GM19438 (cell line): ENCODE measurements at regions not wholly inside any gene's neighbourhood (a gene's known extent, or its start where the extent isn't known, plus 50 kb on each side); places are given as distances from the start of the nearest gene placed in this dataset.
"Not testable (repeated sequence)": the region's sequence is repeated elsewhere in the genome, so short reads cannot be mapped to it uniquely, and the experiment has no call there.

Experiments
- ATAC-seq: cut with Tn5 transposase; IDR thresholded peaks from one replicate; pipeline ENCODE4 v1.9.1; 2021; ENCODE audit warnings: low read depth; ENCODE audit not compliant: unreplicated experiment

DNA sequence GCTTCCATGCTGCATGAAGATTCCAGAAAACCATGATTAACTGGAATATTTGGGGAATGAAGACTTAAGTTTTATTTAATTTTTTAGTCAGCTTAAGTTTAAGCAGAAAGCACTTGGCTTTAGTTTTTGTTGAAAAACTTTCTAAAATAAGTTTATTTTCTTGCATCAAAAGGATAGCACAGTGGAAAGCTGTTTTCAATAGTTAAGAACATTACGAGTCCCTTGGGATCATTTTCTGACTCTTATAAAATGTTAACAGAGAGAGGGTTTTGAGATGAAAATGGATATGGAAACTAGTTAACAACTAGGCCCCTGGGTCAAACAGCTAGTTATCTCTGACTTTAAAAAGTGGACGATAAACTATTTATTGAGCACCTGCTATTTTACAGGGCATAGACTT is 181.9 kb upstream of the SLC38A2 start:
- no peak for ATAC-seq

DNA sequence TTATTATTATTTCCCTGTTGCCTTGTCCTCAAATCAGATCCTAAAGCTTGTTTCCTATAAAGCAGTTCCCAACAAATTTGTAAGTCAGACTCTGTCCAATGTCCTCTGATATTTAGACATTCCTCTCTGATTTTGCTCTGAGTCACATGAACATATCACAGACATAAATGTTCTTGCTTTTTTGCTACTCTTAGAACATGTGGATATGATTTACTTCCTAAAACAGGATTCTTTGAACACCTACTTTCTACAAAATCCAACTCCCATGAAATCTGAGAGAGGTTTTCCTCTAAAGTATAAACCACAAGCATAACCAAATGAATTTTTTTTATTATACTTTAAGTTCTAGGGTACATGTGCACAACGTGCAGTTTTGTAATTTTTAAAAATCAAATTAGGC is 181.3 kb upstream of the SLC38A2 start:
- no peak for ATAC-seq

DNA sequence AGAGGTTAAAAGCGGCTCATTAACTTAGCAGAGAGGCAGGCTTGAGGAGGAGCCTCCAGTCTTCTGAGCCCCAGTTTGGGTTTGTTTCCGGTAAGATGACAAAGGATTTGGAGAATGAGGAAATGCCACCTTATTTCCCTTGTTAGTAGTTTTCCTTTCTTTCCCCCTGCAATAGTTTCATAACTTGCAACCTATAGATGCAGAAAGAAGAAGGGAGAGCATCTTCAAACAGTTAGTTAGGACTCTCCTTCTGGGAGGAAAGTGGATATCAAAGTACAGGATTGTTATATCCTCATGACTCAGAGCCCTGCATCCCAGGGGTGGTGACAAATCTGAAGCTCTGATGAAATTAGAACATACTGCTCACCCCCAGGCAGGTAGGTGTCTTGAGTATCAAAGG is 180.7 kb upstream of the SLC38A2 start:
- ATAC-seq = no peak

DNA sequence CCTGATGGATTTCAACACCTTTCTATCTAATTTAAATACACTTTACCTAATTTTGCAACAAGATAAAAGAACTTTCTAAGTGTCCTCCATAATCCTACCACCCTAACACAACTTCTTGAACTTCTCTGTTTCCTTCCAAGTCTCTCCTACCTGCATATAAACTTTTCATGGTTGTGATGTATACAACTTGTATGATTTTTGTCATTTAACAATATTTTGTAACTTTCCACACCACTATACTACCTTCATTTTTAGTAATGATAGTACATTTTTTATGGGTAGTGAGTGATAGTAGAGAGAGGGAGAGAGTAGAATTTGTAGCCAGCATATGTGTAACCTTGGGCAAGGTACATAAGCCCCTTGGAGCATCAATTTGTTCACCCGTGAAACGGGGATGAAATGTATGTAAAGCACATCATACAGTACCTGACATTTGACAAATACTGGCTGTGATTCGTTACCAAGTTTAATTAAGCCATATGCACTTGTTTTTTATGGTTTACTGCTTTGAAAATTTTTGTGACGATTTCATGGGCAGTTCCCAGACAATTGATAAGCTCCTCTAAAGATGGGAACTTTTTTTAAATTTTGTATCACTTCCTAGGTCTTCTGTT is 177.8 kb upstream of the SLC38A2 start:
- no peak for ATAC-seq

DNA sequence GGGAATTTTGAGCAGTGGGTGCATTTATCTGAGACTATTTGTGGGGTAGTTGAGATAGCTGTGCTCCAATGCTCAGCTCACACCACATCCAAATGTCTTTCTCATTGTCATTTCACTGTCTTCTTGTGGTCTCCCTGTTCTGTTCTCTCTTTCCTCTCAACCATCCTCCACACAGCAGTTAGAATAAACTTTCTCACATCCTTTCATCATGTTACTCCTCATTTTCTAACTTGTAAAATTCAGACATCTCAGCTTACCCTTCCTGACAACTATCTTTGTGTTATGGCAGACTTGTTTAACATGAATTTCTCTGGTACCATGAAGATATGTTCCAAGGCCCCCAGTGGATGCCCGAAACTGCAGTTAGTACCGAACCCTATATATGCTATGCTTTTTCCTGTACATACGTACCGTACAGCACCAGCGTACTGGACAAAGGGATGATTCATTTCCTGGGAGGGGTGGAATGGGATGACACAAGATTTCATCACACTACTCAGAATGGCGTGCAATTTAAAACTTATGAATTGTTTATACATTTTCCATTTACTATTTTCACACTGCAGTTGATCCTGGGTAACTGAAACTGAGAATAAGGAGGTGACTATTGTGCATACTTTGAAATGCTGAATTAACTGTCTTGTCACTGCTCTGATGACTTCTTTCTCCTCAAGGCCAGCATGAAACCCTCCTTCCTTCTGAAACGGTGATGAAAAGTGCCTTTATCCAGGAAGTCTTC is 177.1 kb upstream of the SLC38A2 start:
- no peak for ATAC-seq

DNA sequence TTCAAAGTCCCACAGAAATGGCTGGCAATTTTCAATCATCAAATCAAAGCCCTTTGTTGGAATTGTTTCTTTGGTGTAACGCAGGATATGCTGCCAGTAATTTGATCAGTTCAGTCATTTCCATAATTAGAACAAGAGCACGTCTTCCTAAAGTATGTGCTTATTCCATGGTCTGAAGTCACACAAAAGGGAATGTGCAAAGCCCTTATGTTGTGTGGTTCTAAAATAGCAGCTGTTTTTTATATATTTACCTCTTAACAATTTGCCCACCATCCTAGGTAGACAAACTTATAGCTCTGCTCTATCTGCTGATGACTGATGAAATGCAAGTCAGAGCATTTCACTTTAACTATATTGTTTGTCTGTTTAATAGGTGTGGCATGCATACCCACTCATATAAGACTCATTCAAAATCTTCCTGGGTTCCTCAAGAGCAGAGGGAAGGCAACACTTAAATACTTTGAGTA is 176.1 kb upstream of the SLC38A2 start:
- no peak for ATAC-seq

DNA sequence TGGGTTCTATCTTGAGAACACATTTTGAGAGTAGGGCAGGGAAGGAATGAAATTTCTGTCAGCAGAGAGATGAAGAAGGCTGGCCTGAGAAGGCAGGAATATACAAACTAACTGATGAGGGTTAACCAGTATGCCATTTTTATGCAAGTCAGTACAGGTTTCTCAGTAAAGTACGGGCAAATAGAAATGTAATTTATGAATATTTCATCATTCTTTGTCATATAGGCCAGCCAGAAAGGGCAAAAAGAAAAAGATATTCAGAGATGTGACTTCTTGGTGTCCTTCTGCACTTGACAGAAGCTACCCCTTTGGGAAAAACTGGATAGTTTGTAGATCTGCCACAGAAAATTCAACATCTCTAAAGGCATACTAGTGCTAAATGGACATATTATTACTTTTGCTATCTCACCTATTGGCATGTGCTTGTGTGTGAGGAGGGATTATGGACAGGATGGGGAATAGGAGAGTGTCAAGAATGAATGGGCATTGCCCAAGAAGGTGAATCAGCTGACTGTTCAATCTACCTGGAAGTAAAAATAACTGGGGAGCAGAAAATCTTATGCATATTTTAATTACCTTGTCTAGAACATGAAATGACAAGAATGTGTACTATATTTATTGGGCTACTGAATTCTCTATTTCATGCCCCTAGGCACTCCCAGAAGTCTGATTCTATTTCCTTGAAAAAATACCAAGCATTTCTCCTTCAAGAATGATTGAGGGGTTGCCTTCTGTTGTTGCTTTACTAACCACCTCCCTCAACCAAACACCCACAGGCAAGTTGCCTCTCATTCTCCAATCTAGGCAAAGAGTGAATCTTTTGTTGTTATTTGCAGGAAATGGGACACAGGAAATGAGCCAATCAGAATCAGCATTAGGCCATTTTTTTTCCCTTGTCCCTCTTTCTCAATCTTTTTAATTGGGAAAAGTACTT is 175.1 kb upstream of the SLC38A2 start:
- no peak for ATAC-seq

DNA sequence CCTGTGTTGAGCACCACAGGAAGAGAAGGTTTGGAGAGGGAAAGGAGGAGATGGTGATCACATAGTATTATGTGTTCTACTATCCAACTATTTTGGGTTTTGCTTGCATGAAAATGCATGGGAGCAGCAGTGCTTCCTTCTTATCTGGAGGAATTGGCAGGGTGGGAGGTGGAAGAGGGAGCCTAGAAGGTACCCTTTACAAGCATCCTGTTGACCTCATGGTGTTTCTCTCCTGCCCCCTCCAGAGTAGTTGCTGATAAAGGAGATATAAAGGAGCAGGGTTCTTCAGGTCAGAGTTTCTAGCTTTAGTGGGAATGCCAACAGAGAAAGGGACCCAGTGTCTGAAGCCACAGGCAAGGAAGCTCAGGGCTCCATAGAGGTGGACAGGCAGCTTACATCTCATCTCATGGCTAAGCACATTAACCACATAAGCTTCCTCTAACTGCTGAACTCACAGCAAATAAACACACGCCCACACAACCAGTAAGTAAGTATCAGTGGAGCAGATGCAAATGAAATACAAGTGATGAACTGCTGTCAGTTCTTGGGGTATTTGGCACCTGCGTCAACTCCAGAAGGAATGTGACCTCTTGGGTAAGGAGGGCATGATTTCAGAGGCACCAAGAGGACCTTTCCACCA is 174.2 kb upstream of the SLC38A2 start:
- peak; percentile 77 for ATAC-seq

DNA sequence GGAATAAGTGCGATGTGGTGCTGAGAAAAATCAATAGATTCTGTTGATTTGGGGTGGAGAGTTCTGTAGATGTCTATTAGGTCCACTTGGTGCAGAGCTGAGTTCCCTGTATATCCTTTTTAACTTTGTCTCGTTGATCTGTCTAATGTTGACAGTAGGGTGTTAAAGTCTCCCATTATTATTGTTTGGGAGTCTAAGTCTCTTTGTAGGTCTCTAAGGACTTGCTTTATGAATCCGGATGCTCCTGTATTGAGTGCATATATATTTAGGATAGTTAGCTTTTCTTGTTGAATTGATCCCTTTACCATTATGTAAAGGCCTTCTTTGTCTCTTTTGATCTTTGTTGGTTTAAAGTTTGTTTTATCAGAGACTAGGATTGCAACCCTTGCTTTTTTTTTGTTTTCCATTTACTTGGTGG is 170.8 kb upstream of the SLC38A2 start:
- not testable (repeated sequence) for ATAC-seq

DNA sequence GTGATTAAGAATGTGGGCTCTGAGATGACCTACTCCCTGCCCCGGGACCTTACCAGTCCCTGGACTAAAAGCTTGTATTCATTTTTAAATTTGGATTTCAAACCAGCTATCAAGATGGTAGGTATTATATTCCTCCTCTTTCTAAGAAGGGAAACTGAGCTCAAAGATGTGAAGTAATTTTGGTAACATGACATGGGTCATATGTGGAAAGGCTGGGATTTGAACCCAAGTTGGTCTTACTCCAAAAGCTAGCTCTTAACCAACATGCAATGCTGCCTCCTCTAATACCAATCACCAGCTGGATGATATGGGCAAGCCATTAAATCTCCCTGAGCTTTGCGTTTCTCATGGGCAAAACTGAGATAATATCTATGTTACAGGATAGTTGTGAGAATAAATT is 166.4 kb upstream of the SLC38A2 start:
- ATAC-seq = no peak

DNA sequence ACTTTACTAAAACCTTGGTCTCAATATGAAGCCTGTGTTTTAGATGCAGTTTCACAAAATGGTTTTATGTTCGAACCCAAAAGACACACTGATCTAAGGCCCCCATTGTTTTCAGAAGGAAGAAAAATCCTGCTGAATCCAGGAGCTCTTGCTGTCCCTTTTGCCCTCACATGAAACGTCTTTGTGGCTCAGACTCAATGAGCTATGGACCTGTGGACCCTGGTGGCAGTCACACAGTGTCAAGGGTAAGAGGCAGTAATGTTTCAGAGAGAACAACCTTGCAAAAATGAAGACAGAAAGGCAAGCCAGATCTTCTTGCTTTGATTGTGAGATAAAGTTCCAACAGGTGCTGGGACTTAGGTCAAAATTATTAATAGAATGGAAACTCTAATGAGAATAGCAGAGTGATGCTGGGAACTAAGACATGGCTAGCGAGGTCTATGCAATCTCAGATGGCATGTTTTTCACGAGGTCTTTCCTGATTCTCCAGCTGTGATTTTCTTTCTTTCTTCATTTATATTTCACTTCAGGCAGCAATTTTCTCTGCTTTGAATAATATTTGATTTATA is 164.9 kb upstream of the SLC38A2 start:
- ATAC-seq = no peak

DNA sequence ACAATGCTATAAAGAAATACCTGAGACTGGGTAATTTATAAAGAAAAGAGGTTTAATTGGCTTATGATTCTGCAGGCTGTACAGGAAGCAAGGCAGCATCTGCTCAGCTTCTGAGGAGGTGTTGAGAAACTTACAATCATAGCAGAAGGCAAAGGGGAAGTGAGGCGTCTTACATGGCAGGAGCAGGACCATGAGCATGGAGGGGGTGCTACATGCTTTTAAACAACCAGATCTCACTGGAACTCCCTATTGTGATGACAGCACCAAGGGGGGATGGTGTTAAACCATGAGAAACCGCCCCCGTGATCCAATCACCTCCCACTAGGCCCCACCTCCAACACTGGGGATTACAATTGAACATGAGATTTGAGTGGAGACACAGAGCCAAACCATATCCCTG is 163.7 kb upstream of the SLC38A2 start:
- ATAC-seq = peak; percentile 72

DNA sequence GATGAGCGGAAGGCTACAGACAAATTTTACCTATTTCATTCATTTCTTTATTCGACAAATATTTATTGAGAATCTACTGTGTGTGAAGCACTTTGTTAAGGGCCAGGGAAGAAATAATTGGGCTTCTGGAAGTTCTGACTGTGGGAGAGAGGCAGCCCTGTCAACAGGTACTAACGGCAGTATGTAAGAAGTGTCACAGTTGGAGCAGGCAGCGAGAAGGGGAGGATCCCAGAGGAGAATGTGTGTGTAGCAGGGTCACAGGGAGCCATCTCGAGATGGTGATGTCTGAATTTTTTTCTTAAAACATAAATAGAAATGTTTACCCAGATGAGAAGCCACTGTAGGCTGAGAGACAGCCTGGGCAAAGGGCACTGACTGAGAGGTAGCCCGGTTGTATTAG is 163.3 kb upstream of the SLC38A2 start:
- ATAC-seq = no peak

DNA sequence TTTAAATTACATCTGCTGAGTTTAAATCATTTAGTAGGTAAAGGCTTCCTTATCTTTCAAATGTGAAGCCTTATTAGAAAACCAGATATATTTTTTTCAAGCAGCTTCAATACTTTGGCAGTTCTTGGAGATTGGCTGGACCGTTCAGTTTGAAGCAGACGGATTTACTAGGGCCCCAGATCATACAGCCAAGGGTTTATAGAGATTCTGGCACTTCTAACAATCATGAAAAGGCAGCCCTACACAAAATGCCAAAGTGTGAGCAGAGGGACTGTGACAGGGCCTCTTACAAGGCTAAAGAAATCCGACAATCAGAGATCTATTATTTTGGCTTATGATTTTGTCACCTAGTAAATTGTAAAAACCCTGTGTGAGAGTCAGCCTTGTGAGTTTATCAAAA is 162.8 kb upstream of the SLC38A2 start:
- ATAC-seq = no peak

DNA sequence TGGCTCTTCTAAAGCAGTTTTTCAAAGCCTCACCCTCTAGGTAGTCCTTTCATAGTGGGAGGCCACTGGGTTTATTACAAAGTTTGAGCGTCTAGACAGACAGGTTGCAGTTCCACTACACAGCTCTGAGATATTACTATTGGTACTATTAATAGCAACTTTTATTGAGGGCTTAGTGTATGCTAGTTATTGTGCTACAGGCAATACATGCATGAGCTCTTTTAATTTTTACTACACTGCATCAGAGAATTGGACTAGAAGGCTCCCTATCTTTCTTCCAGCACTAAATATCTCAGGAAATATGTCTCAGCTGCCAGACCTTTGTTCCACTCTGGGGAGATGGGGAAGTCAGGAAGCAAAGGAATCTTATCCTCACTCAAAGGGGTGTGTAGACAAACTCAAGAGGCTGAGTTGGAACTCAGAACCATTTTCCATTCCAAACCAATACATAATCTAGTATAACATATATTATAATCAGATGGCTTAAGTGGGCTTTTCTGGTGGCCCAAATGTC is 161.8 kb upstream of the SLC38A2 start:
- no peak for ATAC-seq

DNA sequence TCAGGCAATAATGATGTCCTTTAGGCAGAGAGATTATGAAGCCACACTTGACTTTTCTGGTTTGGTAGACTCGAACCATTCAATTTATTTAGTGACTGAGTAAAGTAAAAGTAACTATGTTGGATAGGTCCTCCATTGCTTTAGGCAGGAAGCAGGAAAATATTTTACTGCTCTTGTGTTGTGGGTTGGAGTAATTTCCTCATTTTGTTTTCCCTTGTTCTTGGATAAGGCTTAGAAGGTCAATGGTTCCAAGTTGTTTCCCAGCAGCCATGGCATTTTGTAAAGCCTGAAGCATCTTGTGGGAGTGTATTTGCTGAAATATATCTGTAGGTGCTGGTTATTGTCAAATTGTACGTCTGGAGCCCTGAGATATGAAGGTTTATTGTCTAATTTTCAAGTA is 161.2 kb upstream of the SLC38A2 start:
- ATAC-seq = no peak

DNA sequence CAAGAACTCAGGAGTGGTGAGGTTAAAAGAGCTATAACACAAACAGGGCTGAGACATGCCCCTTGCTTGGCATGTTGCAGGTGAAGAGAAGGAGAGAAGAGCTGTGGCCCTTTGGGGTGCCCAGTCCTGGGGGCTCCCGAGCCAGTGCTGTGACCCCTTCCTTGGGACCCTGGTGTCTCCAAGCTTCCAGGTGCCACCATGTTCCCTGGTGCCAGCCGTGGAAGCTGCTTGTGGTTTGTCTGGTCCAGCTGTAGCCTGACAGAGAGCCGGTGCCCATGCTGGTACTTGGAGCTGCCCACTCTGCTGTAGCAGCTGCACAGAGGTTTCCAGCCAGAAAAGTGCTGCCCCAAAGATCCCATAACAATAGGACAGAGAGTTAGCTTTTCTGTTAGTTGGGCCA is 159.2 kb upstream of the SLC38A2 start:
- ATAC-seq = no peak

DNA sequence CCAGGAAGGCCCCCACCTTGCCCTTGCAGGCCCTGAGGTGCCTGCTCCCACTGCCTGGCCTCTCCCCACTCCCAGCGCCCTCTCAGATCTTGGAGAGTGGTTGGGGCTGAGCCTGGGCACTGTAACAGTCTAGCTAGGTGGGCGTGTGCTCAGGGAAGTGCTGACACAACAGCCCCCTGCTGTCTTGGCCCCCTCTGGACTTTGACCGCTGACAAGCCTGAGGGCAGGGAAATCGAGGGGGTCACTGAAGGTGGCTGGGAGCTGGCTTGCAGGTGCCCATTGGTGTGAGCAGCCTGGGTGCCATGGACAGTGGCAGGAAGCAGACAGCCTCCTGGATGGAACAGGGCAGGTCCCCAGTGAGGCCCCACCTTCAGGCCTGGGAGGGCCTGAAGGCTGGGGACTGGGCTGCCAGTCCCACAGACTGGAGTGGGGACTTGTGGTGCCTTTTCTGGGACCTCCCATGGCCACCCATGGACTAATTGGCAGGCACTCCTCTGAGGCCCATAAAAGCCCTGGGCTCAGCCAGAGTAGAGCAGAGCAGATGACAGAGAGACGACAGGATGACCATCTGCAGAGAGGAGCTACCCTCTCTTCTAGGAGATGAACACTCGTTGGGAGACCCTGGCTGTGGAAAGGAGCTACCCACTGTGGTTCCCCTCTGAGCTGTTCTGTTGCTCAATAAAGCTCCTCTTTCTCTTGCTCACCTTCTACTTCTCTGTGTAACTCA is 158.6 kb upstream of the SLC38A2 start:
- no peak for ATAC-seq

DNA sequence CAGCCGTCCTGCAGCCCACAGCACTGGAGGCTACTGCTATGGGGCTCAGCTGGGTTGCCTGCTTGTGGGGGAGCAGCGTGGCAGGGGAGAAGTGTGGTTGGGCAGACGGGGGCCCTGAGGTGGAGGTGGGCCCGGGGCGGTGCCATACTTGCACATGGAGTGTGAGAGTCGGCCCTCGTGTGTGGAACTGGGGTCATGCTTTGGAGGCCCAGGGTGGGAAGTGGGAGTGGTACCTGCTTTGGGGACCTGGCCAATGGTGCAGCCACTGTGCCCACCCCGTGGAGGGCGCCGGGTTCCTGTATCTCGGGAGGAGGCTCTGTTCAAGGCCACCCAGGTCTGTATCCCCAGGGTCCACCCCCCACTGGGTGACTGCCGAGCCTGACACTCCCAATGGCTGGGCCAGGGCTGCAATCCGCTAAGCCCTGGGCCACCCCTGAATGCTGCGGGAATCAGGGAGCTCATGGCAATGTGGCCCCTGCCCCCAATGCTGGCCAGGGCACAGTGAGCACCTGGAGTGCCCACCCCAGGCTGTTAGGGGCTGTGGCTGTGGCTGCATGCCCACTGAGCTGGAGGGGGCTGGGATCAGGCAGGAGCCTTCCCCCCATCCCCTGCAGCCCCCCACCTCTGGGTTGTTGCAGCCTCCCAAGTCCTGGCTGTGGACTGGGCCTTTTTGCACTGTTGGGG is 157.9 kb upstream of the SLC38A2 start:
- no peak for ATAC-seq
